HCT116 (cell line): ENCODE measurements at regions not wholly inside any gene's neighbourhood (a gene's known extent, or its start where the extent isn't known, plus 50 kb on each side); places are given as distances from the start of the nearest gene placed in this dataset.

Experiments used
- ATAC-seq: fragments of 200-7000 bp; cut with Tn5 transposase; 2 replicates; pipeline ENCODE4 v1.9.1; 2020; ENCODE audit warnings: mild to moderate bottlenecking, moderate library complexity
- BruUV-seq: library from RNA; stranded (reverse); fragments of 400-500 nt; replicated peaks from 2 replicates; lab custom pipeline; 2021; lab: Mats Ljungman, UMichigan
- CTCF ChIA-PET: fragments of 300-600 bp; sonication (Branson Sonifier 250); formaldehyde crosslinking; loops from one replicate; lab custom pipeline; 2021; ENCODE audit warnings: antibody characterized with exemption; lab: Charles Lee
- POLR2A ChIA-PET: fragments of 300-600, 350-600 bp; sonication (Branson Sonifier 250); formaldehyde crosslinking; loops from one replicate; lab custom pipeline; 2021; ENCODE audit warnings: antibody characterized with exemption; lab: Charles Lee
- RAD21 ChIA-PET, 2 experiments: fragments of 300-600 bp; sonication (Branson Sonifier 250); formaldehyde crosslinking; loops; one replicate each; lab custom pipeline; 2023; ENCODE audit warnings: low total read pairs in 2 of 2; ENCODE audit not compliant: uncharacterized antibody in 2 of 2, unreplicated experiment in 2 of 2, low non-redundant PET in 1 of 2; lab: Charles Lee
- DNase-seq: peaks from one replicate; pipeline ENCODE4 v3.0.0-alpha.2; 2010; ENCODE audit warnings: low read depth, low spot score
- H2AFZ ChIP-seq: fragments of 200-600 bp; shearing (Covaris generic), sonication (generic); 2 replicates; pipeline ENCODE4 v1.6.1; 2017; ENCODE audit warnings: low read depth, mixed run types, mixed read lengths, antibody characterized with exemption, low read length; ENCODE audit not compliant: poor library complexity, severe bottlenecking
- H3K27ac ChIP-seq: 2 replicates; pipeline ENCODE4 v1.5.1; 2012; ENCODE audit warnings: low read depth, low read length
- H3K27me3 ChIP-seq: fragments of 200-600 bp; sonication (generic); 2 replicates; pipeline ENCODE4 v1.6.1; 2016; ENCODE audit warnings: mixed run types, low read length, mixed read lengths; ENCODE audit not compliant: insufficient read depth
- H3K36me3 ChIP-seq, 2 experiments: fragments of 200-500 bp in 1 of 2; fragments of 200-600 bp in 1 of 2; sonication (Bioruptor generic) in 1 of 2; sonication (generic) in 1 of 2; 2 replicates each; pipeline versions ENCODE4 v1.5.1 to v1.6.1; 2014 to 2016; ENCODE audit warnings: low read length in 2 of 2, inconsistent platforms in 1 of 2, mixed read lengths in 1 of 2, mixed run types in 1 of 2; ENCODE audit not compliant: insufficient read depth in 2 of 2, control insufficient read depth in 1 of 2
- H3K4me1 ChIP-seq, 2 experiments: fragments of 200-600 bp in 1 of 2; sonication (generic) in 1 of 2; 2 replicates each; pipeline versions ENCODE4 v1.5.1 to v1.6.1; 2012 to 2017; ENCODE audit warnings: low read length in 2 of 2, inconsistent platforms in 1 of 2, mild to moderate bottlenecking in 1 of 2, mixed read lengths in 1 of 2, mixed run types in 1 of 2, moderate library complexity in 1 of 2; ENCODE audit not compliant: insufficient read depth in 2 of 2, control insufficient read depth in 1 of 2
- H3K4me2 ChIP-seq: fragments of 200-600 bp; sonication (generic); 2 replicates; pipeline ENCODE4 v1.6.1; 2017; ENCODE audit warnings: mixed run types, low read length, mixed read lengths
- H3K4me3 ChIP-seq, 2 experiments: fragments of 200-600 bp in 1 of 2; sonication (generic) in 1 of 2; replicated peaks in 1 of 2; 2 replicates each; pipeline ENCODE4 v1.5.1; 2011 to 2016; ENCODE audit warnings: low read length in 2 of 2, control low read depth in 1 of 2, low read depth in 1 of 2, mild to moderate bottlenecking in 1 of 2, mixed read lengths in 1 of 2, mixed run types in 1 of 2
- H3K79me2 ChIP-seq: fragments of 200-600 bp; sonication (generic); 2 replicates; pipeline ENCODE4 v1.6.1; 2017; ENCODE audit warnings: mild to moderate bottlenecking, mixed run types, low read length, moderate library complexity, mixed read lengths; ENCODE audit not compliant: insufficient read depth
- H3K9ac ChIP-seq: fragments of 200-600 bp; sonication (generic); 2 replicates; pipeline ENCODE4 v1.6.1; 2016; ENCODE audit warnings: low read length, mixed read lengths
- H3K9me2 ChIP-seq: fragments of 200-600 bp; sonication (generic), shearing (Covaris generic); 2 replicates; pipeline ENCODE4 v1.6.1; 2017; ENCODE audit warnings: mixed run types, mild to moderate bottlenecking, moderate library complexity; ENCODE audit not compliant: insufficient read depth
- H3K9me3 ChIP-seq, 2 experiments: fragments of 200-500 bp in 1 of 2; fragments of 200-600 bp in 1 of 2; sonication (Bioruptor generic) in 1 of 2; sonication (generic) in 1 of 2; 2 replicates each; pipeline ENCODE4 v1.6.1; 2014 to 2017; ENCODE audit warnings: low read length in 2 of 2, mixed read lengths in 2 of 2, inconsistent platforms in 1 of 2, low read depth in 1 of 2, mild to moderate bottlenecking in 1 of 2, mixed run types in 1 of 2, moderate library complexity in 1 of 2; ENCODE audit not compliant: control insufficient read depth in 1 of 2, insufficient read depth in 1 of 2
- H4K20me1 ChIP-seq: fragments of 200-600 bp; sonication (generic), shearing (Covaris generic); 2 replicates; pipeline ENCODE4 v1.6.1; 2017; ENCODE audit warnings: mixed run types, mild to moderate bottlenecking, moderate library complexity; ENCODE audit not compliant: insufficient read depth
- RAD21 ChIP-seq: IDR thresholded peaks from 2 replicates; pipeline ENCODE4 v1.6.1; 2012; ENCODE audit warnings: low read depth, mild to moderate bottlenecking
- intact Hi-C: fragments of 100-400 bp; cut with micrococcal nuclease; formaldehyde crosslinking; loops from 2 replicates; pipeline ENCODE4 v1.10.0; 2022
- TF ChIP-seq, protein P1 (sequence below): IDR thresholded peaks from 2 replicates; pipeline ENCODE4 v1.6.1; 2012; ENCODE audit warnings: low read depth
- TF ChIP-seq, protein P2 (sequence below), 3 experiments: fragments of 200-600 bp in 1 of 3; sonication (generic) in 1 of 3; IDR thresholded peaks in 2 of 3; conservative IDR thresholded peaks in 1 of 3; 2 replicates each; pipeline ENCODE4 v1.5.1; 2012 to 2017; ENCODE audit warnings: low read depth in 2 of 3, low read length in 2 of 3, antibody characterized with exemption in 1 of 3, borderline replicate concordance in 1 of 3, control low read depth in 1 of 3, mild to moderate bottlenecking in 1 of 3, mixed read lengths in 1 of 3, mixed run types in 1 of 3, moderate library complexity in 1 of 3; ENCODE audit not compliant: insufficient read depth in 1 of 3

DNA sequence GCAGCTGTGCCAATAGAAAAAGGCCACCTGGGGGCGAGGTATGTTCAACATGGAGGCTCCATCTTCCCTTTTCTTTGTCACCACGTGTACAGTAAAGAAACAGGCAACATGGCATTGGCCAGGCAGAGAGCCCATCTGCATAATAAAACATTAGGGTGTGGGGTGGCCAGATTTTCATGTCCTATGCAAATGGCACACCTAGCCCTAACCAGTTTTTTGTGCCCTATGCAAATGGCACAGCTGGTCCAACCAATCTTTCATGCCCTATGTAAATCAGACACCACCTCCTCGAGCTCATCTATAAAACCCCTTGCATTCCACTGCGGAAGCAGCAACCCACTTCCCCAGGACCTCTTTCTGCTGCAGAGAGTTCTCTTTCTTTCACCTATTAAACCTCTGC is 149.1 kb upstream of the RGS6 start:
- H3K36me3 ChIP-seq, result no peaks in the 10 kb centered on the region
- ChIA-PET POLR2A (no interaction called here), RAD21 (no interaction called here), CTCF (no interaction called here)
- ATAC-seq (no peak), DNase-seq (no peak)
- no peak overlapping the region for H3K27ac ChIP-seq
- no peaks in the 10 kb centered on the region for H3K79me2 ChIP-seq
- H3K9me2 ChIP-seq, result no peaks in the 10 kb centered on the region
- intact Hi-C loops, result no loop called here
- H3K4me2 ChIP-seq, result no peak overlapping the region
- no peaks in the 10 kb centered on the region for H3K27me3 ChIP-seq
- no peaks in the 10 kb centered on the region for H3K9me3 ChIP-seq
- H3K9ac ChIP-seq, result no peak overlapping the region
- H2AFZ ChIP-seq, result no peak overlapping the region
- TF ChIP-seq, protein P1, sequence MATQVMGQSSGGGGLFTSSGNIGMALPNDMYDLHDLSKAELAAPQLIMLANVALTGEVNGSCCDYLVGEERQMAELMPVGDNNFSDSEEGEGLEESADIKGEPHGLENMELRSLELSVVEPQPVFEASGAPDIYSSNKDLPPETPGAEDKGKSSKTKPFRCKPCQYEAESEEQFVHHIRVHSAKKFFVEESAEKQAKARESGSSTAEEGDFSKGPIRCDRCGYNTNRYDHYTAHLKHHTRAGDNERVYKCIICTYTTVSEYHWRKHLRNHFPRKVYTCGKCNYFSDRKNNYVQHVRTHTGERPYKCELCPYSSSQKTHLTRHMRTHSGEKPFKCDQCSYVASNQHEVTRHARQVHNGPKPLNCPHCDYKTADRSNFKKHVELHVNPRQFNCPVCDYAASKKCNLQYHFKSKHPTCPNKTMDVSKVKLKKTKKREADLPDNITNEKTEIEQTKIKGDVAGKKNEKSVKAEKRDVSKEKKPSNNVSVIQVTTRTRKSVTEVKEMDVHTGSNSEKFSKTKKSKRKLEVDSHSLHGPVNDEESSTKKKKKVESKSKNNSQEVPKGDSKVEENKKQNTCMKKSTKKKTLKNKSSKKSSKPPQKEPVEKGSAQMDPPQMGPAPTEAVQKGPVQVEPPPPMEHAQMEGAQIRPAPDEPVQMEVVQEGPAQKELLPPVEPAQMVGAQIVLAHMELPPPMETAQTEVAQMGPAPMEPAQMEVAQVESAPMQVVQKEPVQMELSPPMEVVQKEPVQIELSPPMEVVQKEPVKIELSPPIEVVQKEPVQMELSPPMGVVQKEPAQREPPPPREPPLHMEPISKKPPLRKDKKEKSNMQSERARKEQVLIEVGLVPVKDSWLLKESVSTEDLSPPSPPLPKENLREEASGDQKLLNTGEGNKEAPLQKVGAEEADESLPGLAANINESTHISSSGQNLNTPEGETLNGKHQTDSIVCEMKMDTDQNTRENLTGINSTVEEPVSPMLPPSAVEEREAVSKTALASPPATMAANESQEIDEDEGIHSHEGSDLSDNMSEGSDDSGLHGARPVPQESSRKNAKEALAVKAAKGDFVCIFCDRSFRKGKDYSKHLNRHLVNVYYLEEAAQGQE, result no peak
- peak; percentile 31; the same call in 1 of the 2 replicates for TF ChIP-seq RAD21
- TF ChIP-seq, protein P2, sequence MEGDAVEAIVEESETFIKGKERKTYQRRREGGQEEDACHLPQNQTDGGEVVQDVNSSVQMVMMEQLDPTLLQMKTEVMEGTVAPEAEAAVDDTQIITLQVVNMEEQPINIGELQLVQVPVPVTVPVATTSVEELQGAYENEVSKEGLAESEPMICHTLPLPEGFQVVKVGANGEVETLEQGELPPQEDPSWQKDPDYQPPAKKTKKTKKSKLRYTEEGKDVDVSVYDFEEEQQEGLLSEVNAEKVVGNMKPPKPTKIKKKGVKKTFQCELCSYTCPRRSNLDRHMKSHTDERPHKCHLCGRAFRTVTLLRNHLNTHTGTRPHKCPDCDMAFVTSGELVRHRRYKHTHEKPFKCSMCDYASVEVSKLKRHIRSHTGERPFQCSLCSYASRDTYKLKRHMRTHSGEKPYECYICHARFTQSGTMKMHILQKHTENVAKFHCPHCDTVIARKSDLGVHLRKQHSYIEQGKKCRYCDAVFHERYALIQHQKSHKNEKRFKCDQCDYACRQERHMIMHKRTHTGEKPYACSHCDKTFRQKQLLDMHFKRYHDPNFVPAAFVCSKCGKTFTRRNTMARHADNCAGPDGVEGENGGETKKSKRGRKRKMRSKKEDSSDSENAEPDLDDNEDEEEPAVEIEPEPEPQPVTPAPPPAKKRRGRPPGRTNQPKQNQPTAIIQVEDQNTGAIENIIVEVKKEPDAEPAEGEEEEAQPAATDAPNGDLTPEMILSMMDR (IDR thresholded peaks at IDR 0.05 in 2 of 3, conservative IDR thresholded peaks at IDR 0.05 in 1 of 3; ENCODE audit: borderline replicate concordance in 1 of 3, insufficient read depth in 1 of 3, low read depth in 2 of 3, low read length in 2 of 3), result peak in 2 of 3 experiments; percentile 7 to 14; a peak in 2 of 6 replicates
- no peak overlapping the region for H3K4me3 ChIP-seq
- no peaks in the 10 kb centered on the region for H4K20me1 ChIP-seq
- H3K4me1 ChIP-seq, result no peaks in the 10 kb centered on the region; a peak in 1 of 4 replicates
- no TSS peak for BruUV-seq
